Stimulated activated CD8-positive, alpha-beta memory T cell treated with anti-CD3 and anti-CD28 coated beads, Interleukin-7, amount 100 ng/mL, for 48 hours (primary cell): ENCODE measurements at regions not wholly inside any gene's neighbourhood (a gene's known extent, or its start where the extent isn't known, plus 50 kb on each side); places are given as distances from the start of the nearest gene placed in this dataset.

ENCODE experiments used
- DNase-seq, 2 donors: peaks; one replicate each; pipeline ENCODE4 v3.0.0-alpha.2; 2020; ENCODE audit warnings: low read depth in 1 of 2; ENCODE audit errors: extremely low read depth in 1 of 2

DNA sequence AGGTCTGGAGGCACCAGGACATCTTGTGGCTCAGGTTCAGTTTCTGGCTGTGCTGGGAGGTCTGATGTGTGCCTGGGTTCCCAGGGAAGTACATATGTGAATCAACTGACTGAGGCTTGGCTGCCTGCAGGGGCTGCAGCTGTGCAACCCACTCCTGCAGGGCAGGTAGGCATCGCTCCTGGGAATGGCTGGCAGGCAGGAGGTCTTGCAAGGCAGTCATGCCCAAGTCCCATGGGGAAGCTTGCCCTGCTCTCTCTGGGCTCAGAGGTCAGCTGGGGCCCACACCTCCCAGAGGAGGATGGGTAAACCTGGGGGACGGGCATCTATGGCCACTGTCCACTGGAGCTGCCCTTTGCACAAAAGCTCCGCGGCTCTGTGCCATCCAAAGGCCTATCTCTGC is 1141.8 kb downstream of the SLITRK1 start:
- DNase-seq, result no peak

DNA sequence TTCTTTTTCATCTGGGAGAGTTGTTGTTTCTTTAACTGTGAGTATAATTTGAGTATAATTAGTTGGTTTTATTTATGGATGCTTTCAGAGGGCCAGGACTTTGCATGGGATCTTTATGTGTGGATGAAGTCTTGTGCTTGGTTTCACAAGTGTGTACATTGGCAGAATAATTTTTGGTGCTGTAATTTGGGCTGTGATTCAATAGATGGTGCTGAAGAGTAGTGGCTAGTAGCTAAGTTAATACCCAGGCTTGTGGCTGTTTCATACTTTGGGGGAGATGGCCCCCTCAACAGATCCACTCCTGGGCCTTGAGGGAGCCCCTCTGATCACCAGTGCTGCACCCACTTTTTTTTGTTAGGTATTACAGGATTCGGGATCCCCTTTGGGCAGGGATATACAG is 1142.4 kb downstream of the SLITRK1 start:
- no peak for DNase-seq

DNA sequence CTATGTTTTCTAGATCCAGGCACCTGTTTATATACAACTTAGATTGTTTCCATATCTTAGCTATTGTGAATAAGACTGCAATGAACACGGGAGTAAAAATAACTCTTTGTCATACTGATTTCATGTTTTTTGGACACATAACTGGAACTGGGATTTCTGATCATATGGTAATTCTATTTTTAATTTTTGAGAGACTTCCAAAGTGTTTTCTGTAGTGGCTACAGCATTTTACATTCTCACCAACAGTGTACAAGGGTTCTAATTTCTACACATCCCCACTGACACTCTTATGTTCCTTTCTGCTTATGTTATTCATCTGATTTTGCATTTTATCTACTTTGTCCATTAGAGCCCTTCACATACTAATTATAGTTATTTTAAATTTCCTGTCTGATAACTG is 1152.9 kb downstream of the SLITRK1 start:
- DNase-seq, result no peak

DNA sequence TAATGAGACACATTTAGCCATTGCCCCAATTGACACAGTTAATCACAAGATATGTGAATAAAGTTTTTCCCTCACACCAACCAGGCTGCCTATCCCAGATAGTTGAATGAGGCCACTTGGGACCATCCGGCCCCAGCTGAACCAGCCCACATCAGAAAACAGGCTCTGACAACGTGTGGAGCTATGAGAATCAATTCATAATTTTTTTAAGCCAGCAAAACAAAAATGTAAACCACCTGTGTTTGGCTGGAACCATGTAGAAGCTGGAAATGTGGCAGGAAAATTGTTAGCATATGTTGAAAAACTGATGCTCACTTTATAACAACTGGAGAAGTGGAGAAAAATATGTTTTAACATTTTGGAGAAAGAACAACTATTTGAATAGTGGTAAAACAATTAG is 1161.3 kb downstream of the SLITRK1 start:
- DNase-seq, result no peak

DNA sequence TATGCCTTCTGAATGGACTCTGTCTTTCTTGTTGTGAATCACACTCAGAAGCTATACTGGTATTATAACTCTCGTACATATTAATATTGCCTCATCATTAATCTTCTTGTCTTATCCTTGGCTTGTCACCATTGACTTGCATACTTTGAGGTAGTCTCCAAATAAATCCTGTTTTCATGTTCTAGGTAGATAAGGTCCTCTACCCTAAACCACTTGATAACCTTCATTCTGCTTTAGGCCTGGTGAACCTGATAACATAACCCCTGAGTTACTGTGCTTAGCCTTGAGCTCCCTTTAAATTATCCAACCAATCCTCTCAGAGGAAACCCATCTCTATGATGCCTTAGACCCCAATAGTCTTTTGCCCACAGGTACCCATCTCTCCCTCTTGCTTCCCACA is 1162.3 kb downstream of the SLITRK1 start:
- DNase-seq, result no peak

DNA sequence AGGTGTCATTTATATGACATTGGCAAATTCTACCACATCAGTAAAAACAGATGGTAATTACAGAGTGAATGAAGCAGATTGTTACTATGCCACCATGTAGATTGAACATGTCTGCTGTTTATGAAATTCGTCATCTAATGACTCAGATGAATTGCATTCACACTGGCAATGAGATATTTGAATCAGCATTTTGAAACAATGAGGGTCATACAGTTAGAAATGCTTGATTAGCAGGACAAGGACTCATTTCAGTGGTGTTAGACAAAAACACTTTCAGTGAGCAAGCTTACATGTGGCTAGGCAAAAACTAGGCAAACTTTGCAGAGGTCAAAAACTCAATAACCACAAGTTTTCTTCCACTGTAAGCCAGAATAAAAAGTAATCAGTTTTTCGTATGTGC is 1165.0 kb downstream of the SLITRK1 start:
- DNase-seq, result no peak

DNA sequence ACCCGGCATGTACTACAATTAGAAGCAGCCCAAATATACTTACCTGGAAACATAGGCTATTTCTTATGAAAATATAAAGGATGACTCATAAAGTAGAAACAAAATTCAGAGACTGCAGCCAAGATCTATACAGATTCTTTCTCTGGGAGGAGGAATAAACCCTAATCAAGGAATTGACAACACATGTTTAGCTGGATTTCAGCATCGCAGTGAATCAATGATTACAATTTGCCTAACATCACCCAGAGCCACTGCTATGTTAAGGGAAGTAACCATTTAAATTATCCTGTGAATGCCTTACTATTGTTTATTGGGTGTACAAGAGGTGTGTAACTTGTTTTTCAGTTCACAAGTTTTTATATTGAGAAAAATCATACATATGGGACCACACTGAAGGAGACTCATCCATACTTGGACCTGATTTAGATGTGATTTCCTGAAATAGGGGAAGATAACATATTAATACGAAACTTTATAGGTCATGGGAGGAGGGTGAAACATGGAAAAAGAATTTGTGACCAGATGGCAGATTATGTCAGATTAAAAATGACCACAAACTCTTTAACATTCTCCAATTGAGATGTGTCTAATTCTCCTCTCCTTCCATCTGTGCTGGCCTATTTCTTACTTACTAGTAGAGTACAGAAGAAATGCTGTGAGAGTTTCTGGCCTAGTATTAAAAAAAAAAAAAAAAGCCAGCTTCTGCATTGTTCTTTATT is 1168.4 kb downstream of the SLITRK1 start:
- no peak for DNase-seq

DNA sequence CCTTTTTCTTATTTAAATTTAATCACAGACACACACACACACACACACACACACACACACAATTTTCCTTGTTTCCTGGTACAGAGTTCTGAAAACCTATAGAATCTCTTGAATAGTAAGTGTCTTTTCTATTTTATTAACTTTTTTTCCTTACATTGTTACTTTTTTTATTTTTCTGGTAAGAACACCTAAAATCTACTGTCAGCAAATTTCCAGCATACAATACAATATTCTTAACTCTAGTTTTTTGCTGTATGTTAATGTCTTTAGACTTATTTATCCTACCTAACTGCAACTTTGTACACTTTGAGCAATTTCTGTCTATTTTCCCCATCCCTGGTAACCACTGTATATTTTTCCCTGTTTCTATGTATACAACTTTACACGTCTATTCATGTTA is 1179.8 kb downstream of the SLITRK1 start:
- DNase-seq, result no peak

DNA sequence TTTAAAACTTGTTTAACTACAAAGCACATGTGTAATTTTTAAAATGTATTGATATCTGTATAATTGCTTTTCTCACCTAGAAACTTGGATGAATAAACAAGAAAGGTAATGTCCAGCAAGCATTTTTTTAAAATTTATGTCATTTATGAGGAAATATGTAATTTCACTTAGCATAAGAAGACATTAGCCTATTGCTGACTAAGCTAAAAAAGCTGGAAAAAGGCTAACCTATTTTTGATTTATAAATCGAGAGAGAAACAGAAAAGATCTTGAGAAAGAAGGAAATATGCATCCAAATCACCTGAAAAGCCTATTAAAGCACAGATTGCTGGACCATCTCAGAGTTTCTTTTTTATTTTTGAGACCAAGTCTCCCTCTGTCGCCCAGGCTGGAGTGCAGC is 1181.3 kb downstream of the SLITRK1 start:
- DNase-seq, result no peak

DNA sequence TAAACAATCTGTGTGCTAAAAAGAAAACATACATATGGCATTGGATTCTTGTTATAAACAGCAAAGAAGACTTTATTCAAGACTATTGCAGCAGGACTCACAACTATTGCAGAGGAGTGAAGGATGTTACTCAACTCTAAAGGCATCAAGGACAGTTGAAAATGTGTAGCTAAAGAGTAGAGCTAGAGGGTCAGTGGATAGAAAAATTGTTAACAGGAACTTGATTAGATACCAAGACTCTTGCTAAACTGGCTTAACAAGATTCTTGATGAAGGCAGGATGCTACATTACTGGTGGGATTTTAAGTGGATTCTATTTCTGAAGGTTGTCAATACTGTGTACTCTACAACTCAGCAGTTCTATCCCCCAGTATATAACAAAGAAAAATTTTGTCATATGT is 1183.3 kb downstream of the SLITRK1 start:
- DNase-seq, result no peak

DNA sequence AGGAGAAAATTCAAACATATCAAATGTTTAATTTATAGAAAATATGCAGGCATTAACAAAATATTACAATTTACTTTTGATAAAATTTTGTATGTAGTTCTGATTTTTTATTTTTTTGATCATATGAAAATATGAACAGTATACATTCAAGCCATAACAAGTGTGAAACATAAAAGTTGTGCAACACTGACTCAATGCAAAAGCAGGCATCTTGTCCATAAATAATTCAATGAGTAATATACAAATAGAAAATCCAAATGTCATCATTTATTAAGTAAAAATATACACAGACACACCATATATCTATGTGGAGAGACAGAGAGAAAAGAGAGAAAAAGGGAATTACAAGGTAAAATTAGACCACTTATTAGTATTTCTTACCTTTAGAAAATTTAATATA is 1183.9 kb downstream of the SLITRK1 start:
- DNase-seq, result no peak

DNA sequence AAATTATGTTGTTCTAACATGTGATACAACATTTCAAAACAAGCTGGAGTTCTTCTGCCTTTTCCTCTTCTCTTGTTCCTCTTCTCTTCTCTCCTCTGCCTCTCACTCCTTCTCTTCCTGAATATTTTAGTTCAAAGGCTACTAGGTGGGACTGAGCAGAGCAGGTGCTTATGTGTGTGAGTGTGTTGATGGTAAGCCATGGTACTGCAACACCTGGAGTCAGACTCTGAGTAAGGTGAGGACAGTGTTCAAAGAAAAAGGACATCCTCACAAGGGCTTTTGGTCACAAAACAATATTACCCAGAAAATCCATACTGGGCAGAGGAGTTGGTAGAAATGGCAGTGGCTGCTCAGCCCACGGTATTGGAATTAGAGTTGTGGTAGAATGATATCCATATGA is 1188.7 kb downstream of the SLITRK1 start:
- no peak for DNase-seq

DNA sequence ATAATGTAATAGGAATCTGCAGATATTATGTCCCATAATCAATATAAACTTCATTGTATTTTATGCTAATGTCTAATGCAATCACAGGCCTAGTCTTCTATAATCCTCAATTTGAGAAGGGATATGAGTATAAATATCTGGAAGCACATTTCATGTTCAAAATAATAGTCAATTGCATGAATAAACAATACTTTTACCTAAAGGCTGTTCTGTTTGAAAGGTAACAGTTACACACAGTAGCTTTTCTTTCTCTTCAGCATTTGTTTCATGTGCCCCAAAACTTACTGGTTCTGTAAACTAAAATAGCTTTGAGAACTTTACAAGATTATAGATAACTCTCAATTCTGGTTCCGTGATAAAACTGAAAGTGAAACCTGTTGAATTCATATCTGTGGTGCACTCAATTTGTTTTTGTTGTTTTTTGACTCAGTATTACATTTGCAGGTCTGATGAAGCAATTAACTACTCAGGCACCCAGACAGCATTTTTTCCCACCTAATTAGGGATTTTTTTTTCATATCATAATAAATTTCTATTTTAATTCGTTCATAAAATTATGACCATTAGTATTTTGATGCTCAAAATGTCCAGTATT is 1193.8 kb downstream of the SLITRK1 start:
- DNase-seq, result no peak

DNA sequence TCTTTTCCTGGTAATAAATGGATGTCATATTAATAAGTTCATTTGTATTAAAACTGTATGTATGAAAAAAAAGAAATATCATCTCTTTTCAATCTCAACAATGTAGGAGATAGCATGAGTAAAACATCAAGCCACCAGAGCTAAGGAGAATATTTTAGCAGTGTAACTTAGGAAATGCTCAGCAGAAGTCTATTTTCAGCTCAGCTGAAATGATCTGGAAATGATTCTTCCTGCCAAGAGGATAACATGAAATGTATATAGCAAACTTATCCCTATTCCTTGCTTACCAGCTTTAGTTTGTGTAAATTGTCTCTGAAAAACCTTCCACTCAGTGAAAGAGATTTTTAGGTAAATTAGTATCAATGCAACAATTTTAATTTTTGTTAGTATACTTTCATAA is 1194.4 kb downstream of the SLITRK1 start:
- DNase-seq, result no peak

DNA sequence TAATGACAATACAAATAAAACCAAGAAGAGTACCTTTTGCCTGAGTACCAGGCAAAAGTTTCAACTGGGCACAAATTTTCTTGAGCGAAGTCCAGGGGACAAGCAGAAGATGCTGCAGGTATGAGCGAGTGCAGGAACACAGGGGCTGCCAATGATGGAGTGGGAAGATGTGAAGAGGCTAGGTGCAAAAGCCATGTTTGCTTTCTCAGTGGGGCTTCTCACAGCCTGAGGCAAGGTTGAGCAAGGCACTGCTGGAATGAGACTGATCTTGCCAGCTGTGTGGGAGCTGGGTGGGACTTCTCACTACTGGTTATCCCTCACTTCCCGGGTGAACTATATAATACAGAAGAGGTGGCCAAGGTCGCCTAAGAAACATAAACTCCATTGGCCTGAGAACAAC is 1200.7 kb downstream of the SLITRK1 start:
- no peak for DNase-seq

DNA sequence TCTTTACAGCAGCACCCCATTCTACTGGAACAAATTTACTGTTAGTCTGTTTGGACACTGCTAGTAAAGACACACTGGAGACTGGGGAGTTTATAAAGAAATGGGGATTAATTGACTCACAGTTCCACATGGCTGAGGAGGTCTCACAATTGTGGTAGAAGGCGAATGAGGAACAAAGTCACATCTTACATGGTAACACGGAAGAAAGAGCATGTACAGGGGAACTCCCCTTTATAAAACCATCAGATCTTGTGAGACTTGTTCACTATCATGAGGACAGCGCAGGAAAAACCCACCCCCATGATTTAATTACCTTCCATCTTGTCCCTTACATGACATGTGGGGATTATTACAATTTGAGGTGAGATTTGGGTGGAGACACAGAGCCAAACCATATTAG is 1204.2 kb downstream of the SLITRK1 start:
- DNase-seq, result no peak

DNA sequence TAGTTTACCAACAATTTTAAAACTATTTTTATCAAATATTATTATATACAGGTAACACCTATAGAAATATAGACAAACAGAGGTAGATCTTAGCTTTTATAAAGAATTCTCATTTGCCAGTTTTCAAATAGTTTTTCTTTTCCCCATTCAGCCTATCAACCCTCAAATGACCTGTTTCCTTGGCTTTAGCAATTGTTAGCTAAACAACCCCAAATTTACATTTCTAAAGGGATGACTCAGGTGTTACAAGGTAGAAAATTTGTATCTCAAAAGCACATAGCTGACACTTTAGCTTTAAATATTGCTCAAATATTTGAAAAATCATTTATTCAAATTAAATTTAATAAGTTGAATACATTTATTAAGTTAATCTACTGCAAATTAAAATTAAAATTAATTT is 1207.2 kb downstream of the SLITRK1 start:
- no peak for DNase-seq

DNA sequence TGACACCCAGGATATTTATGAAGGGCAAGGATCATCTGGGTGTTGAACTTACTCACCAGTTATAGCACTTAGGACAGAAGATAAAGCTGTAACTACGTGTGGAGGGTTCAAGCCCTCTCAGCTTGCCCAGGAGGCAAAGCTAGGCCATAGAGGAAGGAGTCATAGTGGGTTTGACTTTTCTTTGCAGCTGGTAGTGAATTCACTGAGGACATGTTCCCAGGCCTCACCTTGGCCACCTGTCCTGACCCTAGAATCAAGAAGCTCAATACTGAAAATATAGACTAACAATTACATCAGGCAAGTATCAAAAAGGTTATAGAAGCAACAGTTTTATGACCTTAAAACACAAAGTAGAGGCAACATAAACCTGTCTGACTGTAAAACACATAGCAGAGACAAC is 1207.7 kb downstream of the SLITRK1 start:
- no peak for DNase-seq

DNA sequence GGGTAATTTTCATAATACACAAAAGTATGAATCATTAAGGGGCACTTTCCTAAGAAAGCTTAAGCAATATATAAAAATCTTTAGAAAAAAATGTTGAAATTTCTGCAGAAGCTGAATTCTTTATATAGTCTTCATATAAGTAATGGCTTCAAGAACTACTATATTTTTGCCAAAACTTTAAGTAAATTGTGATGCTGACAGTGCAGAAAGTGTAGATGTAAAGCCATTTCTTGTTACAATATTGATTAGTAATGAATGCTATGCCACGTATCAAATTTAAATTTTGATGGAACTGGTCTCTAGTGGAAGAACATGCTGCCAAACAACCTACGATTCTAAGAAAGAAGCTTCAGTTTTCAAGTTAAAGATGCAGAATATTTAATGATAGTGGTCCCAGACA is 1210.0 kb downstream of the SLITRK1 start:
- no peak for DNase-seq

DNA sequence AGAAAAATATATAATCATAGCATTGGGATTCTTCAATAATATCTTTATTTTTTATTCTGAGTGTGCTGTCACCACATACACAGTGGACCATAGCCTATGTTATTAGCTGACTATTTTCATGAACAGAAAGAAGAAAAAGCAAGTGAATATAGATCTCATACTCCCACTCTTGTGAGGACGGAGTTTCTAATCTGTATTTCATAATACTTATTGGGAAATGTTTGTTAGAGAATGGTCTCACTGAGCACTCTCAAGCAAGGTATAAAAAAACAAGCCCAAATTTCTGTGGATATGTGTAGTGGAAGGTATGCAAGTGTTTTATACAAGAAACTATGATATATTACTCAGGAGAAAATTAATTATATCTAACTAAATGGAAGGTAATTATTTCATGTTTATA is 1218.1 kb downstream of the SLITRK1 start:
- no peak for DNase-seq

DNA sequence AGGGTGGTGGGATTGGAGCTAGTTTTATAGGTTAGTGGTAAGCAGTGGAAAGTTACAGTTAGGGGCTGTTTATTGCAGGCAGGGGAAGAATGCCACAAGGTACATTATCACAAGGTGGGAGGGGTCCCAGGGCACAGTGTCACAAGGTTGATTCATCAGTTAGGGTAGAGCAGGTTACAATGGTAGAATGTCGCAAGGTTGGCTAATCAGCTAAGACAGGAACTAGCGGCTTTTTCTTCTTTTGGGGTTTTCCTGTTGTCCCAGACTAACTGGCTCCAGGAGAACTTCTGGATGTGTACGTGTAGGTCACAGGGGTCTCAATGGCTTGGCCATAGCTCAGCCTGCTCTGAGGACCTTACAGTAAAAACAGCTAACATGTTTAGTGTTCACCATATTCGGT is 1221.1 kb downstream of the SLITRK1 start:
- no peak for DNase-seq

DNA sequence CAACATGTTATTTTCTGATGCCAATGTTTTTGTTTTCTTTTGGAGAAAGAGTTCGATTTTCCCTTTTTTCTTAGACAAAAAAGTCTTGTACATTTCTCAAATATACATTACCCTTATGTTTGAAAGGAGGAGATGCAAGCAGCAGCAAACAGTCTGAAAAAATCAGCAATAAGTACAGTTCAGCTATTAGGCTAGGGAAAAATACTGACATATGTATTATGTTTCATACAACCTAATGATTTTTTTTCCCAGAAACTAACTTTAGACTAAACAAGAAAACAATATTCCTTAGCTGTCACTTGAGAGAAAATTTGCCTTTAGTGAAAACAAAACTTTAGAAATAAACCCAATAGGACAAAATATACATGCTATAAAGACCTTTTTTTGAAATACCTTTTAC is 1223.5 kb downstream of the SLITRK1 start:
- no peak for DNase-seq

DNA sequence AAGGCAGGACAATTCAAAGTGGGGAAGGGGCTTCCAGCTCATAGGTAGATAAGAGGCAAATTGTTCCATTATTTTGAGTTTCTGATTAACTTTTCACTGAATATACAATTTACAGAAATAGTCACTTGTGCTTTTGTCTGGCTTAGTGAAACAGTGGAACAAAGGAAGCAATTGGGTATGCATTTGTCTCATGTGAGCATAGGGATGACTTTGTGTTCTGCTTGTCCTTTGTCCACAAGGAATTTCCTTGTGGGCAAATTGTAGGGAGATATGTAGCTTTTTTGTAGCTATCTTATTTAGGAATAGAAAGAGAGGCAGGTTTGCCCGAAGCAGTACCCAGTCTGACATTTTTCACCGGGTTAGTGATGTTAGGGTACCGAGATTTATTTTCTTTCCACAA is 1224.8 kb downstream of the SLITRK1 start:
- DNase-seq, result no peak
